ENCODE measurements at regions not wholly inside any gene's neighbourhood (a gene's known extent, or its start where the extent isn't known, plus 50 kb on each side); places are given as distances from the start of the nearest gene placed in this dataset.

DNA sequence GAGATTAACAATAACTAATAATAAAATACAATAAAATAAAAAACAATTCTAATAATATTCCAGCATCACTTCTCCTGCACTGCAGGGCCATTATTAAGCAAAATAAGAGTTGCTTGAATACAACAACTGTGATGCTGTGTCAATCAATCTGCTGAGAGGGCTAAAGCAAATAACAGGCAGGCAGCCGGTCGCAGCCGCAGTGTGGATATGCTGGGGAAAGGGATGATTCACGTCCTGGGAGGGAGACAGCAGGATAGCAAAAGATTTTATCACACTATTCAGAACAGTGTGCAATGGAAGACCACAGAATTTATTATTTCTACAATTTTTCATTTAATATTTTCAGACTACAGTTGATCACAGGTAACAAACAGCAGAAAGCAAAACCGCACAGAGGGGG, 76.5 kb upstream of the SMARCAD1 start:
- no peak overlapping the region for H3K27ac ChIP-seq (ENCODE audit: low read depth)
- H3K27me3 Mint-ChIP-seq (ENCODE audit: insufficient read depth, low read depth, poor library complexity), result peaks cover 5% of the 10 kb centered on the region
- H2AFZ ChIP-seq, result no peak overlapping the region
- no peaks in the 10 kb centered on the region for H3K27me3 ChIP-seq (ENCODE audit: insufficient read depth)
- no peaks in the 10 kb centered on the region for H3K4me1 ChIP-seq (ENCODE audit: insufficient read depth)
- DNase-seq (ENCODE audit: low spot score), result no peak
- no peak for ATAC-seq
- no peaks in the 10 kb centered on the region for H4K20me1 ChIP-seq (replicated peaks; ENCODE audit: insufficient read depth)
- no peak overlapping the region for H3K27ac Mint-ChIP-seq
- H3K4me1 Mint-ChIP-seq, result no peaks in the 10 kb centered on the region; the same call in 2 of the 3 replicates
- H3K9me2 ChIP-seq (ENCODE audit: insufficient read depth), result no peaks in the 10 kb centered on the region
- H3K36me3 ChIP-seq (ENCODE audit: insufficient read depth), result no peaks in the 10 kb centered on the region
- no peak overlapping the region for H3K4me2 ChIP-seq
- no peak overlapping the region for H3K4me3 ChIP-seq
- no peaks in the 10 kb centered on the region for H3F3A ChIP-seq (replicated peaks; ENCODE audit: low read depth)
- no peak overlapping the region for H3K4me3 Mint-ChIP-seq
- no peaks in the 10 kb centered on the region for H3K36me3 Mint-ChIP-seq (ENCODE audit: low read depth)
- TF ChIP-seq POLR2AphosphoS5 (IDR thresholded peaks at IDR 0.05; ENCODE audit: low read depth) (no peak), EZH2phosphoT487 (IDR thresholded peaks at IDR 0.05; ENCODE audit: unreplicated experiment) (no peak), ZNF331 (CRISPR knock-in tag; IDR thresholded peaks at IDR 0.05; ENCODE audit: low read depth) (no peak), NANOG (IDR thresholded peaks at IDR 0.05; ENCODE audit: borderline replicate concordance) (no peak), STAT1 (IDR thresholded peaks at IDR 0.05; ENCODE audit: unreplicated experiment) (no peak), CREB1 (CRISPR knock-in tag; IDR thresholded peaks at IDR 0.05; ENCODE audit: low read depth) (no peak), ZNF114 (CRISPR knock-in tag; IDR thresholded peaks at IDR 0.05) (no peak), EZH2 (IDR thresholded peaks at IDR 0.05; ENCODE audit: low read depth, unreplicated experiment) (no peak), JUNB (IDR thresholded peaks at IDR 0.05; ENCODE audit: unreplicated experiment) (no peak)
- TF ChIP-seq, protein P1, sequence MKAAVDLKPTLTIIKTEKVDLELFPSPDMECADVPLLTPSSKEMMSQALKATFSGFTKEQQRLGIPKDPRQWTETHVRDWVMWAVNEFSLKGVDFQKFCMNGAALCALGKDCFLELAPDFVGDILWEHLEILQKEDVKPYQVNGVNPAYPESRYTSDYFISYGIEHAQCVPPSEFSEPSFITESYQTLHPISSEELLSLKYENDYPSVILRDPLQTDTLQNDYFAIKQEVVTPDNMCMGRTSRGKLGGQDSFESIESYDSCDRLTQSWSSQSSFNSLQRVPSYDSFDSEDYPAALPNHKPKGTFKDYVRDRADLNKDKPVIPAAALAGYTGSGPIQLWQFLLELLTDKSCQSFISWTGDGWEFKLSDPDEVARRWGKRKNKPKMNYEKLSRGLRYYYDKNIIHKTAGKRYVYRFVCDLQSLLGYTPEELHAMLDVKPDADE (IDR thresholded peaks at IDR 0.05), result no peak
- TF ChIP-seq, protein P2, sequence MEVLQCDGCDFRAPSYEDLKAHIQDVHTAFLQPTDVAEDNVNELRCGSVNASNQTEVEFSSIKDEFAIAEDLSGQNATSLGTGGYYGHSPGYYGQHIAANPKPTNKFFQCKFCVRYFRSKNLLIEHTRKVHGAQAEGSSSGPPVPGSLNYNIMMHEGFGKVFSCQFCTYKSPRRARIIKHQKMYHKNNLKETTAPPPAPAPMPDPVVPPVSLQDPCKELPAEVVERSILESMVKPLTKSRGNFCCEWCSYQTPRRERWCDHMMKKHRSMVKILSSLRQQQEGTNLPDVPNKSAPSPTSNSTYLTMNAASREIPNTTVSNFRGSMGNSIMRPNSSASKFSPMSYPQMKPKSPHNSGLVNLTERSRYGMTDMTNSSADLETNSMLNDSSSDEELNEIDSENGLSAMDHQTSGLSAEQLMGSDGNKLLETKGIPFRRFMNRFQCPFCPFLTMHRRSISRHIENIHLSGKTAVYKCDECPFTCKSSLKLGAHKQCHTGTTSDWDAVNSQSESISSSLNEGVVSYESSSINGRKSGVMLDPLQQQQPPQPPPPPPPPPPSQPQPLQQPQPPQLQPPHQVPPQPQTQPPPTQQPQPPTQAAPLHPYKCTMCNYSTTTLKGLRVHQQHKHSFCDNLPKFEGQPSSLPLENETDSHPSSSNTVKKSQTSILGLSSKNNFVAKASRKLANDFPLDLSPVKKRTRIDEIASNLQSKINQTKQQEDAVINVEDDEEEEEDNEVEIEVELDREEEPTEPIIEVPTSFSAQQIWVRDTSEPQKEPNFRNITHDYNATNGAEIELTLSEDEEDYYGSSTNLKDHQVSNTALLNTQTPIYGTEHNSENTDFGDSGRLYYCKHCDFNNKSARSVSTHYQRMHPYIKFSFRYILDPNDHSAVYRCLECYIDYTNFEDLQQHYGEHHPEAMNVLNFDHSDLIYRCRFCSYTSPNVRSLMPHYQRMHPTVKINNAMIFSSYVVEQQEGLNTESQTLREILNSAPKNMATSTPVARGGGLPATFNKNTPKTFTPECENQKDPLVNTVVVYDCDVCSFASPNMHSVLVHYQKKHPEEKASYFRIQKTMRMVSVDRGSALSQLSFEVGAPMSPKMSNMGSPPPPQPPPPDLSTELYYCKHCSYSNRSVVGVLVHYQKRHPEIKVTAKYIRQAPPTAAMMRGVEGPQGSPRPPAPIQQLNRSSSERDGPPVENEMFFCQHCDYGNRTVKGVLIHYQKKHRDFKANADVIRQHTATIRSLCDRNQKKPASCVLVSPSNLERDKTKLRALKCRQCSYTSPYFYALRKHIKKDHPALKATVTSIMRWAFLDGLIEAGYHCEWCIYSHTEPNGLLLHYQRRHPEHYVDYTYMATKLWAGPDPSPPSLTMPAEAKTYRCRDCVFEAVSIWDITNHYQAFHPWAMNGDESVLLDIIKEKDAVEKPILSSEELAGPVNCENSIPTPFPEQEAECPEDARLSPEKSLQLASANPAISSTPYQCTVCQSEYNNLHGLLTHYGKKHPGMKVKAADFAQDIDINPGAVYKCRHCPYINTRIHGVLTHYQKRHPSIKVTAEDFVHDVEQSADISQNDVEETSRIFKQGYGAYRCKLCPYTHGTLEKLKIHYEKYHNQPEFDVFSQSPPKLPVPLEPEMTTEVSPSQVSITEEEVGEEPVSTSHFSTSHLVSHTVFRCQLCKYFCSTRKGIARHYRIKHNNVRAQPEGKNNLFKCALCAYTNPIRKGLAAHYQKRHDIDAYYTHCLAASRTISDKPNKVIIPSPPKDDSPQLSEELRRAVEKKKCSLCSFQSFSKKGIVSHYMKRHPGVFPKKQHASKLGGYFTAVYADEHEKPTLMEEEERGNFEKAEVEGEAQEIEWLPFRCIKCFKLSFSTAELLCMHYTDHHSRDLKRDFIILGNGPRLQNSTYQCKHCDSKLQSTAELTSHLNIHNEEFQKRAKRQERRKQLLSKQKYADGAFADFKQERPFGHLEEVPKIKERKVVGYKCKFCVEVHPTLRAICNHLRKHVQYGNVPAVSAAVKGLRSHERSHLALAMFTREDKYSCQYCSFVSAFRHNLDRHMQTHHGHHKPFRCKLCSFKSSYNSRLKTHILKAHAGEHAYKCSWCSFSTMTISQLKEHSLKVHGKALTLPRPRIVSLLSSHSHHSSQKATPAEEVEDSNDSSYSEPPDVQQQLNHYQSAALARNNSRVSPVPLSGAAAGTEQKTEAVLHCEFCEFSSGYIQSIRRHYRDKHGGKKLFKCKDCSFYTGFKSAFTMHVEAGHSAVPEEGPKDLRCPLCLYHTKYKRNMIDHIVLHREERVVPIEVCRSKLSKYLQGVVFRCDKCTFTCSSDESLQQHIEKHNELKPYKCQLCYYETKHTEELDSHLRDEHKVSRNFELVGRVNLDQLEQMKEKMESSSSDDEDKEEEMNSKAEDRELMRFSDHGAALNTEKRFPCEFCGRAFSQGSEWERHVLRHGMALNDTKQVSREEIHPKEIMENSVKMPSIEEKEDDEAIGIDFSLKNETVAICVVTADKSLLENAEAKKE (CRISPR knock-in tag; IDR thresholded peaks at IDR 0.05), result no peak
- TF ChIP-seq, protein P3, sequence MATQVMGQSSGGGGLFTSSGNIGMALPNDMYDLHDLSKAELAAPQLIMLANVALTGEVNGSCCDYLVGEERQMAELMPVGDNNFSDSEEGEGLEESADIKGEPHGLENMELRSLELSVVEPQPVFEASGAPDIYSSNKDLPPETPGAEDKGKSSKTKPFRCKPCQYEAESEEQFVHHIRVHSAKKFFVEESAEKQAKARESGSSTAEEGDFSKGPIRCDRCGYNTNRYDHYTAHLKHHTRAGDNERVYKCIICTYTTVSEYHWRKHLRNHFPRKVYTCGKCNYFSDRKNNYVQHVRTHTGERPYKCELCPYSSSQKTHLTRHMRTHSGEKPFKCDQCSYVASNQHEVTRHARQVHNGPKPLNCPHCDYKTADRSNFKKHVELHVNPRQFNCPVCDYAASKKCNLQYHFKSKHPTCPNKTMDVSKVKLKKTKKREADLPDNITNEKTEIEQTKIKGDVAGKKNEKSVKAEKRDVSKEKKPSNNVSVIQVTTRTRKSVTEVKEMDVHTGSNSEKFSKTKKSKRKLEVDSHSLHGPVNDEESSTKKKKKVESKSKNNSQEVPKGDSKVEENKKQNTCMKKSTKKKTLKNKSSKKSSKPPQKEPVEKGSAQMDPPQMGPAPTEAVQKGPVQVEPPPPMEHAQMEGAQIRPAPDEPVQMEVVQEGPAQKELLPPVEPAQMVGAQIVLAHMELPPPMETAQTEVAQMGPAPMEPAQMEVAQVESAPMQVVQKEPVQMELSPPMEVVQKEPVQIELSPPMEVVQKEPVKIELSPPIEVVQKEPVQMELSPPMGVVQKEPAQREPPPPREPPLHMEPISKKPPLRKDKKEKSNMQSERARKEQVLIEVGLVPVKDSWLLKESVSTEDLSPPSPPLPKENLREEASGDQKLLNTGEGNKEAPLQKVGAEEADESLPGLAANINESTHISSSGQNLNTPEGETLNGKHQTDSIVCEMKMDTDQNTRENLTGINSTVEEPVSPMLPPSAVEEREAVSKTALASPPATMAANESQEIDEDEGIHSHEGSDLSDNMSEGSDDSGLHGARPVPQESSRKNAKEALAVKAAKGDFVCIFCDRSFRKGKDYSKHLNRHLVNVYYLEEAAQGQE (IDR thresholded peaks at IDR 0.05; ENCODE audit: unreplicated experiment), result no peak
- TF ChIP-seq, protein P4, sequence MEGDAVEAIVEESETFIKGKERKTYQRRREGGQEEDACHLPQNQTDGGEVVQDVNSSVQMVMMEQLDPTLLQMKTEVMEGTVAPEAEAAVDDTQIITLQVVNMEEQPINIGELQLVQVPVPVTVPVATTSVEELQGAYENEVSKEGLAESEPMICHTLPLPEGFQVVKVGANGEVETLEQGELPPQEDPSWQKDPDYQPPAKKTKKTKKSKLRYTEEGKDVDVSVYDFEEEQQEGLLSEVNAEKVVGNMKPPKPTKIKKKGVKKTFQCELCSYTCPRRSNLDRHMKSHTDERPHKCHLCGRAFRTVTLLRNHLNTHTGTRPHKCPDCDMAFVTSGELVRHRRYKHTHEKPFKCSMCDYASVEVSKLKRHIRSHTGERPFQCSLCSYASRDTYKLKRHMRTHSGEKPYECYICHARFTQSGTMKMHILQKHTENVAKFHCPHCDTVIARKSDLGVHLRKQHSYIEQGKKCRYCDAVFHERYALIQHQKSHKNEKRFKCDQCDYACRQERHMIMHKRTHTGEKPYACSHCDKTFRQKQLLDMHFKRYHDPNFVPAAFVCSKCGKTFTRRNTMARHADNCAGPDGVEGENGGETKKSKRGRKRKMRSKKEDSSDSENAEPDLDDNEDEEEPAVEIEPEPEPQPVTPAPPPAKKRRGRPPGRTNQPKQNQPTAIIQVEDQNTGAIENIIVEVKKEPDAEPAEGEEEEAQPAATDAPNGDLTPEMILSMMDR (conservative IDR thresholded peaks at IDR 0.05; ENCODE audit: low read depth in 2 of 2), result no peak
- H3K79me2 ChIP-seq (replicated peaks; ENCODE audit: insufficient read depth), result no peaks in the 10 kb centered on the region
- H3K9me3 Mint-ChIP-seq, result no peaks in the 10 kb centered on the region

All from GM23338 (cell line).